ENCODE measurements at regions not wholly inside any gene's neighbourhood (a gene's known extent, or its start where the extent isn't known, plus 50 kb on each side); places are given as distances from the start of the nearest gene placed in this dataset.

DNA sequence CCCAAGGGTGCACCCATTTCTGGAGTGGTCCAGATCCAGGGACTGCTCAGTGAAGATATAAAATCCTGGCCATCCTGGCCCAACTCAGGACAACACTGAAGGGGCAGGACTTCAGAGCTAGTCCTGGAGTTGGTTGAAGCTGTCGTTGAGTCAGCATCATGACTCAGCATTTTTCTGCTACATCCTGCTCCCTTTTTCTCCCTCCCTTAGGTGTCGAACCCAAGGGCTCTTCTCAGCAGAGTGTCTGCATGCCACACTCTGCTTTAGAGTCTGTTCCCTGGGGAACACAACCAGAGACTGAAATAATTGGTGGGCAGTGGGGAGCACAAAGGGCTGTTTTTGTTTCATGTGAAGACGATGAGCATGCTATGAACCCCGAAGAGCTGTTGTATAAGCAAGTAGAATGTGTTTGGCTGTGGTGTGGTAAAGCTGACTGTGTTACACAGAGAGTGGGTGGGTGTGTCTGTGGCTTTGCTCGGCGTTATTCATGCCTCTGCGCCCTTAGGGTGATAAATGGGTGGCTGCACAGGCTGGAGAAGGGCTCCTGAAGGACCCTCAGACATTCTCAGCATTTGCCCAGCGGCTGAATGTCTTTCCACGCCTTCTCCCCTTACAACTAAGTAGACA, 167.2 kb downstream of the CYYR1 start:
- TF ChIP-seq CTCF (IDR thresholded peaks at IDR 0.05) (no peak), POLR2A (IDR thresholded peaks at IDR 0.05) (no peak)
